Prostate gland (tissue), 2 donors: ENCODE measurements at regions not wholly inside any gene's neighbourhood (a gene's known extent, or its start where the extent isn't known, plus 50 kb on each side); places are given as distances from the start of the nearest gene placed in this dataset.

Source experiments
- CTCF ChIP-seq, 4 experiments: fragments of 200-600 bp in 2 of 4; fragments of 450-650 bp in 2 of 4; sonication (generic) in 2 of 4; IDR thresholded peaks; 1 replicate in 3 of 4; 2 replicates in 1 of 4; pipeline ENCODE4 v1.5.1; 2016 to 2019; ENCODE audit warnings: antibody characterized with exemption in 4 of 4, mild to moderate bottlenecking in 2 of 4, moderate library complexity in 2 of 4
- POLR2A ChIP-seq: fragments of 450-650 bp; IDR thresholded peaks from one replicate; pipeline ENCODE4 v1.6.1; 2016; ENCODE audit warnings: antibody characterized with exemption, mild to moderate bottlenecking
- POLR2AphosphoS5 ChIP-seq: sonication (generic); formaldehyde crosslinking; IDR thresholded peaks from one replicate; pipeline ENCODE4 v1.6.1; 2017; ENCODE audit warnings: antibody characterized with exemption

DNA sequence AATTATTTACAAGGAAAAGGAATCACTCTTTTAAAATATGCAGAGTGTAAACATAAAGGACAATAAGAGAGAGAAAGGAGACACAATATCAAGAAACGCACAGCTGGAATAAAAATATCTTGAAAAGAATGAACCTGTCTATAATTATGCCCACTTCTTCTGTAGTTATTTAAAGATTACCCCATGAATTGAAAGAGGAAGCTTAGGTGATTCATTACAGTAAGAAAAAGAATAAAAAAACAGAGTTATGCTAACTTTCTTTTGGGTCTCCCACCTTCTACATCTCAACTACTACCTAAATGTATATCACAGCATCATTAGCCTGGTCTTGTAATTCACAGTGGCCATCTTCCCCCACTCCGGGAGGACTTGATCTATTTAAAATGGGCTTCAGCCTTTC, 182.1 kb downstream of the MRPL39 start:
- TF ChIP-seq POLR2A (no peak), CTCF (IDR thresholded peaks at IDR 0.05) (no peak), POLR2AphosphoS5 (no peak)
